ENCODE measurements at regions not wholly inside any gene's neighbourhood (a gene's known extent, or its start where the extent isn't known, plus 50 kb on each side); places are given as distances from the start of the nearest gene placed in this dataset.

GRCh38 chr5:18113721-18114120 is 479.5 kb downstream of the TAF11L14 start:
- TF ChIP-seq ZNF274 (IDR thresholded peaks at IDR 0.05; ENCODE audit: low read depth, low read length) (no peak), YY1 (IDR thresholded peaks at IDR 0.05; ENCODE audit: insufficient read depth, insufficient read length) (no peak)

All from NT2/D1 (cell line).